Adrenal gland (tissue), 5 donors: ENCODE measurements at regions not wholly inside any gene's neighbourhood (a gene's known extent, or its start where the extent isn't known, plus 50 kb on each side); places are given as distances from the start of the nearest gene placed in this dataset.

Experiments used
- POLR2A ChIP-seq, 2 donors: fragments of 450-650 bp; IDR thresholded peaks; one replicate each; pipeline ENCODE4 v1.6.1; 2017; ENCODE audit warnings: antibody characterized with exemption in 2 of 2, mild to moderate bottlenecking in 2 of 2, moderate library complexity in 1 of 2
- TF ChIP-seq, protein P1 (sequence below), 6 experiments: fragments of 450-650 bp in 4 of 6; fragments of 200-600 bp in 2 of 6; sonication (generic) in 1 of 6; IDR thresholded peaks; 1 replicate in 5 of 6; 2 replicates in 1 of 6; pipeline versions ENCODE4 v1.5.1 to v1.8.0; 2016 to 2021; ENCODE audit warnings: antibody characterized with exemption in 6 of 6, mild to moderate bottlenecking in 2 of 6, moderate library complexity in 1 of 6
- donor health status: DM: no; HTN: no; CAD: no.

DNA sequence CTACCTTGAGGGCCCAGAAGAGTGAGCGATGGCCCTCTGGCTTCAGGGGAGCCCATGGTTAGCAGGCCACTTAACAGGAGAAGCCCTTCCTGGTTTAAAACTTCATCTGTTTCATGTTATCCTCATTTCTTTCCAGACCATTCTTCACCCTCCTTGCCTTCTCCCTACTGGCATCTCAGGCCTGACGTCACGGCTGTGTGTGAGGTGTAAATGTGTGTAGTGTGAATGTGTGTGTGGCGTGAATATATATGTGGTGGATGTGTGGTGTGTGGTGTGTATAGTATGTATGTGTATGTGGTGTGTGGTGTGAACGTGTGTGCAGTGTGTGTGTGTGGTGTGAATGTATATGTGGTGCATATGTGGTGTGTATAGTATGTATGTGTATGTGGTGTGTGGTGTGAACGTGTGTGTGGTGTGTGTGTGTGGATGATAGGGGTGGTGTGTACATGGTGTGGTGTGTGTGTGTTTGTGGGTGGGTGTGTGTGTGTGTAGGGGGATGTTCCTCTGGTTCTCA, 88.5 kb downstream of the SOD2 start:
- TF ChIP-seq, protein P1, sequence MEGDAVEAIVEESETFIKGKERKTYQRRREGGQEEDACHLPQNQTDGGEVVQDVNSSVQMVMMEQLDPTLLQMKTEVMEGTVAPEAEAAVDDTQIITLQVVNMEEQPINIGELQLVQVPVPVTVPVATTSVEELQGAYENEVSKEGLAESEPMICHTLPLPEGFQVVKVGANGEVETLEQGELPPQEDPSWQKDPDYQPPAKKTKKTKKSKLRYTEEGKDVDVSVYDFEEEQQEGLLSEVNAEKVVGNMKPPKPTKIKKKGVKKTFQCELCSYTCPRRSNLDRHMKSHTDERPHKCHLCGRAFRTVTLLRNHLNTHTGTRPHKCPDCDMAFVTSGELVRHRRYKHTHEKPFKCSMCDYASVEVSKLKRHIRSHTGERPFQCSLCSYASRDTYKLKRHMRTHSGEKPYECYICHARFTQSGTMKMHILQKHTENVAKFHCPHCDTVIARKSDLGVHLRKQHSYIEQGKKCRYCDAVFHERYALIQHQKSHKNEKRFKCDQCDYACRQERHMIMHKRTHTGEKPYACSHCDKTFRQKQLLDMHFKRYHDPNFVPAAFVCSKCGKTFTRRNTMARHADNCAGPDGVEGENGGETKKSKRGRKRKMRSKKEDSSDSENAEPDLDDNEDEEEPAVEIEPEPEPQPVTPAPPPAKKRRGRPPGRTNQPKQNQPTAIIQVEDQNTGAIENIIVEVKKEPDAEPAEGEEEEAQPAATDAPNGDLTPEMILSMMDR (IDR thresholded peaks at IDR 0.05): no peak
- TF ChIP-seq POLR2A (IDR thresholded peaks at IDR 0.05): no peak
